ENCODE measurements at regions not wholly inside any gene's neighbourhood (a gene's known extent, or its start where the extent isn't known, plus 50 kb on each side); places are given as distances from the start of the nearest gene placed in this dataset.

DNA sequence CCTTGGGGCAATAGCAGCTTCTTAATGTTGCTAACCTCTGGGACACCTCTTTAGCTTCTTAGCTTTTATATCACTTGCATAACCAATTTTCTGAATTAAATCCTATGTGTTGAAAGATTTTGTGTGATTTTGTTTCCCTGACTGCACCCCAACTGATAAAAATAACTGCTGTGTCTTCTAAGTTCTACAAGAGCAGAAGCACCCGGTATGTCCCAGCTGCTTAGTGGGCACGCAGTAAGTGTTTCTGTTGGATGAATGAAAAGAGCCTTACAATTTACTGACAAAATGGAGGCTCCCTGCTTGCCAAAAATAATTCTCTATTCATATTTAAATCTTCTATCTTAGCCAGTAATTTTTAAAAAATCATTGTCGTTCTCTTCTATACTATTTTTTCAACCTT is 53.1 kb upstream of the GALNT5 start:
- H3K4me2 ChIP-seq = no peak overlapping the region
- no peaks in the 10 kb centered on the region for H3K4me1 ChIP-seq (ENCODE audit: low read depth, poor library complexity, severe bottlenecking)
- no peak overlapping the region for H3K4me3 ChIP-seq (IDR thresholded peaks at IDR 0.05; ENCODE audit: insufficient read depth, low read depth, low read length)
- TF ChIP-seq, protein P1, sequence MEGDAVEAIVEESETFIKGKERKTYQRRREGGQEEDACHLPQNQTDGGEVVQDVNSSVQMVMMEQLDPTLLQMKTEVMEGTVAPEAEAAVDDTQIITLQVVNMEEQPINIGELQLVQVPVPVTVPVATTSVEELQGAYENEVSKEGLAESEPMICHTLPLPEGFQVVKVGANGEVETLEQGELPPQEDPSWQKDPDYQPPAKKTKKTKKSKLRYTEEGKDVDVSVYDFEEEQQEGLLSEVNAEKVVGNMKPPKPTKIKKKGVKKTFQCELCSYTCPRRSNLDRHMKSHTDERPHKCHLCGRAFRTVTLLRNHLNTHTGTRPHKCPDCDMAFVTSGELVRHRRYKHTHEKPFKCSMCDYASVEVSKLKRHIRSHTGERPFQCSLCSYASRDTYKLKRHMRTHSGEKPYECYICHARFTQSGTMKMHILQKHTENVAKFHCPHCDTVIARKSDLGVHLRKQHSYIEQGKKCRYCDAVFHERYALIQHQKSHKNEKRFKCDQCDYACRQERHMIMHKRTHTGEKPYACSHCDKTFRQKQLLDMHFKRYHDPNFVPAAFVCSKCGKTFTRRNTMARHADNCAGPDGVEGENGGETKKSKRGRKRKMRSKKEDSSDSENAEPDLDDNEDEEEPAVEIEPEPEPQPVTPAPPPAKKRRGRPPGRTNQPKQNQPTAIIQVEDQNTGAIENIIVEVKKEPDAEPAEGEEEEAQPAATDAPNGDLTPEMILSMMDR (conservative IDR thresholded peaks at IDR 0.05; ENCODE audit: low read depth, low read length) = no peak
- H3K27ac ChIP-seq = no peak overlapping the region
- H3K27me3 ChIP-seq (ENCODE audit: insufficient read depth, low read depth) = no peaks in the 10 kb centered on the region
- H3K36me3 ChIP-seq (ENCODE audit: insufficient read depth) = no peaks in the 10 kb centered on the region
- no peak overlapping the region for H3K9ac ChIP-seq
- no peaks in the 10 kb centered on the region for H3K79me2 ChIP-seq (ENCODE audit: insufficient read depth, low read depth)
- no peaks in the 10 kb centered on the region; the same call in 1 of the 2 replicates for H4K20me1 ChIP-seq (ENCODE audit: insufficient read depth)
- H2AFZ ChIP-seq (ENCODE audit: low read depth) = no peak overlapping the region

DNA sequence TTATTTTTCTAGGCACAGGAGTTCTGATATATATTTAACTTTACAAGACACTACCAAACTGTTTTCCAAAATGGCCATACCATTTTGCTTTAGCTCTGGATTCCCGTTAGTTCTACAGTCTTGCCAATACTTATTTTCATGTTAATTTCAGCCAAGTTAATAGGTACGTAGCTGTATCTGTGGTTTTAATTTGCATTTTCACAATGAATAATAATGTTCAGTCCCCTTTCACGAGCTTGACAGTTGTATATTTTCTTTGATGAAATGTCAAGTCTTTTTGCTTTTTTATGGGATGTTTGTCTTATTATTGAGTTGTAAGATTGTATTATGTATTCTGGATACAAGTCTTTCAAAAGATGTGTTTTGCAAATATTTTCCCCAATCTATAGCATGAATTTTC is 50.6 kb upstream of the GALNT5 start:
- Histone ChIP-seq H4K20me1 (ENCODE audit: insufficient read depth) (no peaks in the 10 kb centered on the region), H3K4me3 (IDR thresholded peaks at IDR 0.05; ENCODE audit: insufficient read depth, low read depth, low read length) (no peak overlapping the region), H3K27ac (no peak overlapping the region), H3K4me1 (ENCODE audit: low read depth, poor library complexity, severe bottlenecking) (no peaks in the 10 kb centered on the region), H3K36me3 (ENCODE audit: insufficient read depth) (no peaks in the 10 kb centered on the region), H3K79me2 (ENCODE audit: insufficient read depth, low read depth) (no peaks in the 10 kb centered on the region), H2AFZ (ENCODE audit: low read depth) (no peak overlapping the region), H3K9ac (no peak overlapping the region), H3K27me3 (ENCODE audit: insufficient read depth, low read depth) (no peaks in the 10 kb centered on the region), H3K4me2 (no peak overlapping the region)
- TF ChIP-seq, protein P1 (conservative IDR thresholded peaks at IDR 0.05; ENCODE audit: low read depth, low read length) = no peak

Measured in KMS-11 (cell line).